Aorta (tissue), 5 donors: ENCODE measurements at regions not wholly inside any gene's neighbourhood (a gene's known extent, or its start where the extent isn't known, plus 50 kb on each side); places are given as distances from the start of the nearest gene placed in this dataset.

ENCODE experiments used
- ATAC-seq: fragments of 200-7000 bp; cut with Tn5 transposase; one replicate; pipeline ENCODE4 v1.9.1; 2022; ENCODE audit warnings: moderate library complexity; ENCODE audit not compliant: low FRiP score
- DNase-seq, 2 donors: peaks; one replicate each; pipeline ENCODE4 v3.0.0-alpha.2; 2020
- H3K27ac ChIP-seq, 2 donors: one replicate each; pipeline ENCODE4 v1.5.1; 2013; ENCODE audit warnings: low read length in 2 of 2, mild to moderate bottlenecking in 2 of 2, moderate library complexity in 2 of 2, control low read depth in 1 of 2, inconsistent platforms in 1 of 2, low read depth in 1 of 2
- H3K27me3 ChIP-seq, 2 donors: one replicate each; pipeline ENCODE4 v1.6.1; 2013; ENCODE audit warnings: control low read depth in 1 of 2, low read length in 1 of 2, mild to moderate bottlenecking in 1 of 2, moderate library complexity in 1 of 2; ENCODE audit not compliant: insufficient read depth in 2 of 2, control insufficient read depth in 1 of 2
- H3K36me3 ChIP-seq, 2 donors: one replicate each; pipeline ENCODE4 v1.6.1; 2013; ENCODE audit warnings: control low read depth in 1 of 2, low read length in 1 of 2, mild to moderate bottlenecking in 1 of 2; ENCODE audit not compliant: insufficient read depth in 2 of 2, control insufficient read depth in 1 of 2
- H3K4me1 ChIP-seq, 2 donors: one replicate each; pipeline ENCODE4 v1.6.1; 2013; ENCODE audit warnings: low read length in 2 of 2, control low read depth in 1 of 2, mild to moderate bottlenecking in 1 of 2, moderate library complexity in 1 of 2; ENCODE audit not compliant: insufficient read depth in 2 of 2, control insufficient read depth in 1 of 2
- H3K4me3 ChIP-seq, 2 donors: one replicate each; pipeline ENCODE4 v1.5.1; 2013; ENCODE audit warnings: low read length in 2 of 2, control low read depth in 1 of 2, mild to moderate bottlenecking in 1 of 2
- H3K9me3 ChIP-seq: one replicate; pipeline ENCODE4 v1.6.1; 2013; ENCODE audit warnings: mild to moderate bottlenecking, low read length; ENCODE audit not compliant: control insufficient read depth
- WGBS, 2 donors: extraction: QIAGEN DNeasy Blood & Tissue Kit; methylation state at CpG; one replicate each; pipeline ENCODE4 v1.1.7; 2013; 5-methylcytosine and 5-hydroxymethylcytosine counted together
- intact Hi-C, 2 donors: fragments of 100-400 bp; cut with DNase I; formaldehyde crosslinking; loops; one replicate each; pipeline versions ENCODE4 v1.14.2 to v1.15.0; 2022
- donor health status: healthy with polysubstance abuse.
- donor health status: Bipolar disorder and iron deficiency.
- donor health status: DM: no; HTN: no; CAD: no.
- donor health status: DM: no; HTN: no; CAD: no.
- donor health status: DM: yes; HTN: yes; CAD: no.

DNA sequence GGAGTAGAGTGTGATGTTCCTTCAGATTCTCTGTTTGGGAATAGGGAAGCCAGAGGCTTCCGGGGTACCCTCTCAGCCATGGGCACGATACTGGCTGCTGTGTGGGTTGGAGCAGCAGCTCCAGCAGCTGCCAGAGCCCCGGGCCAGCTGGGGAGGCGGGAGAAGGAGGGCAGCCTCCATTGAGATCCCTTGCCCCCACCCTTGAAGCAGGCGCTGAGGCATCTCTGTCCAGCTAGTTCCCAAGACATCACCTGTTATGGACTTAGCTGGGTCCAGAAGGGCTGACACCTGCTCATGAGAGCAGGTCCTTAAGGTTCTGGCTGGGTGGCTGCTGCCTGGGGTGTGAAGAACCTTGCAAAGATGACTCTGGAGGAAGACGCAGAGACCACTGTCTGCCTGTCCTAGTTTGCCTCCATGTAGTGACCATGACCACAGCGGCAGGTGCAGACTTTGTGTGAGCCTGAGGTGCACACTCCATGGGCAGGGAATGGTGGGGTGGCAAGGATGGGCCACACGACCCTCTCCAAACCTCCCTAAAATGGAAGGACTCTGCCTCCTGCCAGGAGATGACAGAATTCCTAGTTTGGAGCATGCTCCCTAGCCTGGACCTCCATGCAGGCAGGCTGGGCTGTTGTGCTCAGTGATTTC, 222.6 kb upstream of the C1orf174 start:
- Histone ChIP-seq H3K27me3 (no peaks in the 10 kb centered on the region), H3K4me1 (no peaks in the 10 kb centered on the region), H3K4me3 (no peak overlapping the region), H3K36me3 (no peaks in the 10 kb centered on the region), H3K9me3 (peaks cover 3% of the 10 kb centered on the region), H3K27ac (no peak overlapping the region)
- peak in 1 of 2 donors; percentile 52 for DNase-seq
- intact Hi-C loops: no loop called here
- WGBS, 2 donors: 75 to 77% methylated on average over 8 of the region's 8 CpGs
- no peak for ATAC-seq

DNA sequence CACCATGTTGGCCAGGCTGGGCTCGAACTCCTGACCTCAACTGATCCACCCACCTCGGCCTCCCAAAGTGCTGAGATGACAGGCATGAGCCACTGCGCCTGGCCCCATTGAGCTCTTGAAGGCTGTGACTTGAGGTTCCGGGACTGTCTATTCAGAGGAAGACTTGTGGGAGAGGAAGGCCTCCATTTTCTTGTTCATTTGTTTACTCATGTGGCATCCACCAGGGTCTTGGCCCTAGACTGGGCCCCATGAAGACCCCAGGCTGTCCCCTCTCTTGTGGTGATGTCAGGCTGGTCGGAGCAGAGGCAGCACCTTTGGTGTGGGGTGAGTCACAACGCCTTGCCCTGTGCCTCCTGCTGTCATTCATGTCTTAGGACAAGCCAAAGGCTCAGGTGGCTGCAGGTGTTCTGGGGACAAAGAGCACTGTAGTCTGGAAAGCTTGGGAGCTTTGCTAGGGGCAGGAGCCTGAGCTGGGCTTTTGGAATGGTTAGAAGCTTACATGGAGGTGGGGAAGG, 224.6 kb upstream of the C1orf174 start:
- peak; percentile 13 to 41 for DNase-seq
- no peak overlapping the region for H3K4me3 ChIP-seq
- no peak for ATAC-seq
- H3K9me3 ChIP-seq: peaks cover 3% of the 10 kb centered on the region
- H3K4me1 ChIP-seq: no peaks in the 10 kb centered on the region
- intact Hi-C loops: no loop called here
- WGBS, 2 donors: 80% methylated on average over 6 of the region's 6 CpGs
- H3K36me3 ChIP-seq: no peaks in the 10 kb centered on the region
- H3K27ac ChIP-seq: no peak overlapping the region
- no peaks in the 10 kb centered on the region for H3K27me3 ChIP-seq

DNA sequence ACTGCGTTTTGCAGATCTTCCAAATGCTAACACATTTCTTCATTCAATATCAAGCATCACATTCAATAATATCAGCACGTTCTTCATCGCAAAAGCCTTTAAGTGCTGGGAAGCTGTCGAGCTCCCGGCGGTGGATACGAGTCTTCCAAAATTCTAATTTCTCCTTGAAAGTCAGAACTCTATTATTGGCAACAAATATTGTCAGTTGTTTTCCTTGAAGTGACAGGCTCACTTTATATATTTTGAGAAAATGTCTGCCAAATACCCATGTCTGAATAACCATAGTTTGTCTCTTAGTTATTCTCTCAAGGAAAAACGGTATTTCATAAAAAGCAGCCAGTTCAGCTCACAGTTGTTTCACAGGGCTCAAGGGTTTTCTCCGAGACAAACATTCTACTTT, 226.2 kb upstream of the C1orf174 start:
- Histone ChIP-seq H3K36me3 (no peaks in the 10 kb centered on the region), H3K9me3 (peaks cover 3% of the 10 kb centered on the region), H3K4me1 (no peaks in the 10 kb centered on the region), H3K27ac (no peak overlapping the region), H3K4me3 (no peak overlapping the region), H3K27me3 (no peaks in the 10 kb centered on the region)
- ATAC-seq: no peak
- WGBS, 2 donors: 83 to 84% methylated on average over 9 of the region's 9 CpGs
- intact Hi-C loops: no loop called here
- no peak for DNase-seq

DNA sequence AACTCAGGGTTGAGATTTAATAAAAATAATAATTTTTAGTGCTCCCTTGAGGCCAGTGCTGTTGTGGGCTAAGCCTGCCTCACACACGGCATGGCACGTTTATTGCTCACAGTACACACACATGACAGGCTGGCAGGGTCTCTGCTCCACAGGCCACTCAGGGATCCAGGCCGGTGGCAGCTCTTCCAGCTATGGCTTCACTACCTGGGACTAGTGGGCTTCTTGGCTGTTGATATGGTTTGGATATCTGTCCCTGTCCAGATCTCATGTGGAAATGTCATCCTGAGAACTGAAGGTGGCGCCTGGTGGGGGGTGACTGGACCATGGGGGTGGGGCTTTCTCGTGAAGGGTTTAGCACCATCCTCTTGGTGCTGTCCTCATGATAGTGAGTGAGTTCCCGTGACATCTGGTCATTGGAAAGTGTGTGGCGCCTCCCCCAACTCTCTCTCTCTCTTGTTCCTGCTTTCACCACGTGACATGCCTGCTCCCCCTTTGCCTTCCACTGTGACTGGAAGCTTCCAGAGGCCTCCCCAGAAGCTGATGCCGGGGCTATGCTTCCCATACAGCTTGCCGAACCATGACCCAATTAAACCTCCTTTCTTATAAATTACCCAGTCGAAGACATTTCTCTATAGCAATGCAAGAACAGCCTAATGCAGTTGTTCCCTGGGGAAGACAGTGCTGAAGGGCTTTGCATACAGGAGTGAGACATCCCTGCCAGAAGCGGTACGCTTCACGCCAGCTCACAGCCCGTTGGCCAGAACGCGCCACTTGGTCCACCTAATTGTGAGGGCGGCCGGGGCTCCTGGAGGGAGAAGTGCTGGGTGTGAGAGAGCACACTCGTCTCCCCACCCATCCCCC, 226.9 kb upstream of the C1orf174 start:
- Histone ChIP-seq H3K36me3 (no peaks in the 10 kb centered on the region), H3K27ac (no peak overlapping the region), H3K27me3 (no peaks in the 10 kb centered on the region), H3K4me3 (no peak overlapping the region), H3K9me3 (peaks cover 3% of the 10 kb centered on the region), H3K4me1 (no peaks in the 10 kb centered on the region)
- intact Hi-C loops: no loop called here
- ATAC-seq (no peak), DNase-seq (peak in 1 of 2 donors; percentile 68)
- WGBS, 2 donors: 85 to 86% methylated on average over 20 of the region's 20 CpGs

DNA sequence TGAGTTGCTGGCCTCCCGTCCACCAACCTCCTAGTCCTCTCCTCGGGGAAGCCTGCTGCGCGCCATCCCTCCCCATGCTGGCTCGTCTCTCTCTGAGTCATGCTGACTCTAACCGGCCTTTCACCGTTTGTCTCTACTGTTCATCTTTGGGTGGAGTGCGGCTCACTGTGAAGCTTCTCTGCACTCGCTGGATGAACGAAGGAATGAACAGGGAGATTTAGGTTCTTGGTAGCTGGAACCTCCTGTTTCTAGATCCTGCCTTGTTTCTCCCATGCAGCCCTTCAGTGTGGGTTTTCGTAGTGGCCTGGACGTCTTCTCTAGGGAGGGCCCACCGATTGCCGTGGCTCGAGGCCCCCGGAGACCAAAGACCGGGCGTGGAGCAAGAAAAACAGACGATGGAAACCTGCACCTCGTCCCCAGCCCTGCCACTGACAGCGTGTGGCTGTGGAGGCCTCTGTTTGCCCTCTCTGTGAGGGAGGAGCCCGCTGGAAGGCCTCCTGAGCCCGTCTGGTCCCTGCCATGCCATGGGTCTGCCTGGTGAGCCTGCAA, 227.6 kb upstream of the C1orf174 start:
- intact Hi-C loops: no loop called here
- no peak for ATAC-seq
- Histone ChIP-seq H3K4me3 (no peak overlapping the region), H3K27me3 (no peaks in the 10 kb centered on the region), H3K27ac (no peak overlapping the region), H3K36me3 (no peaks in the 10 kb centered on the region), H3K9me3 (peaks cover 3% of the 10 kb centered on the region), H3K4me1 (no peaks in the 10 kb centered on the region)
- 66 to 73% methylated on average over 23 of the region's 23 CpGs for WGBS, 2 donors
- peak; percentile 8 to 37 for DNase-seq

DNA sequence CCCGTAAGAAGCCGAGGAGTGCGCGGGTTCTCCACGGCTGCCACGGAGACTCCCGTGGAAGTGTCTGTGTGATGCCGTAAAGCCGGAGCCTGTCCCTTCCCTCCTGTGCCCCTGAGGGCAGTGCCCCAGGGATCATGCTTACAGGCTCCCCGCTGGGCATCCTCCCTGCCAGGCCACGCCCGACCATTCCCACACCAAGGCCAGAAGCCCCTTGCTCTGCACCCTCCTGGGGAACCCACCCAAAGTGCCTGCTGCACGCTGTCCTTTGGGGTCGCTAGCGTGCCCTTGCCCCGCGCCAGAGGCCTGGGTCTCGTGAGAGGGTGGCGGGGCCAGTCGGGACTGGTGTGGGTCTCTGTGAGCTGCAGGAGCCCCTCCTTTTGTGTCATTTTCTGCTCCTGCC, 228.5 kb upstream of the C1orf174 start:
- no peaks in the 10 kb centered on the region for H3K27me3 ChIP-seq
- intact Hi-C loops: no loop called here
- H3K4me1 ChIP-seq: no peaks in the 10 kb centered on the region
- no peaks in the 10 kb centered on the region for H3K9me3 ChIP-seq
- no peak overlapping the region for H3K27ac ChIP-seq
- H3K4me3 ChIP-seq: no peak overlapping the region
- DNase-seq: peak; percentile 26 to 37
- no peaks in the 10 kb centered on the region for H3K36me3 ChIP-seq
- ATAC-seq: peak; percentile 16
- WGBS, 2 donors: 87 to 91% methylated on average over 20 of the region's 20 CpGs

DNA sequence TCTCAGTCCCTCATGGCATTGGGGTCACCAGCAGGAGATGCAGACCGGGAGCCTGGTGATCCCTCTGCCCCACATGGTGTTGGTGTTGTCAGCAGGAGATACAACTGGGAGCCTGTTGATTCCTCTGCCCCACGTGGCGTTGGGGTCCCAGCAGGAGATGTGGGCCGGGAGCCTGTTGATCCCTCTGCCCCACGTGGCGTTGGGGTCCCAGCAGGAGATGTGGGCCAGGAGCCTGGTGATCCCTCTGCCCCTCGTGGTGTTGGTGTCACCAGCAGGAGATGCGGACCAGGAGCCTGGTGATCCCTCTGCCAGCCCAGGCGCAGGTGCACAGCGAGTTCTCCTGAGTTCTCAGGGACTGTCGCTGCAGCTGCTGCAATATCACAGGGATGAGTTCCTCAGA, 229.6 kb upstream of the C1orf174 start:
- intact Hi-C loops: no loop called here
- Histone ChIP-seq H3K36me3 (no peaks in the 10 kb centered on the region), H3K27ac (no peak overlapping the region), H3K4me1 (no peaks in the 10 kb centered on the region), H3K4me3 (no peak overlapping the region), H3K27me3 (no peaks in the 10 kb centered on the region), H3K9me3 (no peaks in the 10 kb centered on the region)
- no peak for ATAC-seq
- whole genome bisulfite sequencing, 2 donors: 84 to 86% methylated on average over 11 of the region's 11 CpGs
- DNase-seq: peak in 1 of 2 donors; percentile 47

DNA sequence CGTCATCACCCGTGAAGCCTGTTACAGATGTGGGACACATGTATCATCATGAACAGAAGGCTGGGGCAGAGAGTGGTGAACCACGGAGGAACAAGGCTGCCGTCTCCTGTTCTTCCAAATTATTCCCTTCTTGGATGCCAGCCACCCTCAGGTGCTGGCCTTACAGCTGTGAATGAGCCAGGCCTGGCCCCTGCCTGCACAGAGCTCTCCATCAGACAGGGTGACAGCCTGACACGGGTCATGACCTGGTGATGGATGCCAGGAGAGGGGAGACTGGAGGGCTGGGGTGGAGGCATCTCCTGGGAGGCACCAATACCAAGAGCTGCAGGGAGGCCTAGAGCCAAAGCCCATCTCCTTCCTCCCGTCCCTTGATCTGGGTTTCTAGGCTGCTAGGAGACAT, 230.0 kb upstream of the C1orf174 start:
- intact Hi-C loops: no loop called here
- Histone ChIP-seq H3K4me1 (no peaks in the 10 kb centered on the region), H3K27me3 (no peaks in the 10 kb centered on the region), H3K4me3 (no peak overlapping the region), H3K36me3 (no peaks in the 10 kb centered on the region), H3K27ac (no peak overlapping the region), H3K9me3 (no peaks in the 10 kb centered on the region)
- 52 to 72% methylated on average over 6 of the region's 6 CpGs for WGBS, 2 donors
- DNase-seq: peak; percentile 33 to 44
- ATAC-seq: no peak
